ENCODE measurements at regions not wholly inside any gene's neighbourhood (a gene's known extent, or its start where the extent isn't known, plus 50 kb on each side); places are given as distances from the start of the nearest gene placed in this dataset.
"Not testable (repeated sequence)": the region's sequence is repeated elsewhere in the genome, so short reads cannot be mapped to it uniquely, and the experiment has no call there.

GRCh38 chr3:20696388-20697150 is 510.6 kb upstream of the SGO1 start:
- no peak for DNase-seq

- no peak for DNase-seq
Measured at GRCh38 chr3:20692675-20693074, 506.7 kb upstream of the SGO1 start.

- DNase-seq, result no peak
Measured at GRCh38 chr3:20683910-20684309, 497.9 kb upstream of the SGO1 start.

- DNase-seq, result no peak
Measured at GRCh38 chr3:20682573-20682972, 496.6 kb upstream of the SGO1 start.

GRCh38 chr3:20680990-20681628 is 495.1 kb upstream of the SGO1 start:
- DNase-seq, result no peak

GRCh38 chr3:20673866-20674265 is 487.9 kb upstream of the SGO1 start:
- no peak for DNase-seq

- no peak for DNase-seq
Measured at GRCh38 chr3:20669675-20670074, 483.7 kb upstream of the SGO1 start.

- DNase-seq, result no peak
Measured at GRCh38 chr3:20669184-20669583, 483.2 kb upstream of the SGO1 start.

GRCh38 chr3:20668411-20668810 is 482.4 kb upstream of the SGO1 start:
- no peak for DNase-seq

- DNase-seq, result no peak
Measured at GRCh38 chr3:20666091-20666490, 480.1 kb upstream of the SGO1 start.

- DNase-seq, result no peak
Measured at GRCh38 chr3:20658491-20658890, 472.5 kb upstream of the SGO1 start.

- DNase-seq, result no peak
Measured at GRCh38 chr3:20657560-20657959, 471.6 kb upstream of the SGO1 start.

- no peak for DNase-seq
Measured at GRCh38 chr3:20652231-20652986, 466.4 kb upstream of the SGO1 start.

GRCh38 chr3:20648921-20649381 is 462.9 kb upstream of the SGO1 start:
- DNase-seq, result no peak

- DNase-seq, result no peak
Measured at GRCh38 chr3:20648294-20648693, 462.3 kb upstream of the SGO1 start.

GRCh38 chr3:20646425-20646824 is 460.4 kb upstream of the SGO1 start:
- no peak for DNase-seq

GRCh38 chr3:20645340-20645739 is 459.3 kb upstream of the SGO1 start:
- no peak for DNase-seq

GRCh38 chr3:20637729-20638128 is 451.7 kb upstream of the SGO1 start:
- no peak for DNase-seq

GRCh38 chr3:20622304-20622703 is 436.3 kb upstream of the SGO1 start:
- DNase-seq, result no peak

- DNase-seq, result not testable (repeated sequence)
Measured at GRCh38 chr3:20618621-20619020, 432.6 kb upstream of the SGO1 start.

- DNase-seq, result not testable (repeated sequence)
Measured at GRCh38 chr3:20618181-20618580, 432.2 kb upstream of the SGO1 start.

- DNase-seq, result not testable (repeated sequence)
Measured at GRCh38 chr3:20615982-20616381, 430.0 kb upstream of the SGO1 start.

- DNase-seq, result no peak
Measured at GRCh38 chr3:20608054-20608738, 422.2 kb upstream of the SGO1 start.
